IPS-18c (cell line): ENCODE measurements at regions not wholly inside any gene's neighbourhood (a gene's known extent, or its start where the extent isn't known, plus 50 kb on each side); places are given as distances from the start of the nearest gene placed in this dataset.
"Not testable (repeated sequence)": the region's sequence is repeated elsewhere in the genome, so short reads cannot be mapped to it uniquely, and the experiment has no call there.

ENCODE experiments used
- H3K4me3 ChIP-seq: 2 replicates; pipeline ENCODE4 v1.7.0; 2013; ENCODE audit warnings: low read depth, mild to moderate bottlenecking, low read length, moderate library complexity; ENCODE audit not compliant: insufficient read depth
- H3K9me3 ChIP-seq: one replicate; pipeline ENCODE4 v1.6.1; 2013; ENCODE audit warnings: mild to moderate bottlenecking, low read length, moderate library complexity; ENCODE audit not compliant: control insufficient read depth, insufficient read depth

GRCh38 chr6:156254240-156254639 lies 522.9 kb upstream of the ARID1B start:
- no peaks in the 10 kb centered on the region for H3K9me3 ChIP-seq

GRCh38 chr6:156250593-156250992 lies 526.6 kb upstream of the ARID1B start:
- Histone ChIP-seq H3K4me3 (no peak overlapping the region), H3K9me3 (no peaks in the 10 kb centered on the region)

More at GRCh38 chr6:156254240-156254639, 522.9 kb upstream of the ARID1B start:
- H3K4me3 ChIP-seq: no peak overlapping the region

- no peak overlapping the region for H3K4me3 ChIP-seq
Observed at GRCh38 chr6:156242206-156242605, 535.0 kb upstream of the ARID1B start.

DNA sequence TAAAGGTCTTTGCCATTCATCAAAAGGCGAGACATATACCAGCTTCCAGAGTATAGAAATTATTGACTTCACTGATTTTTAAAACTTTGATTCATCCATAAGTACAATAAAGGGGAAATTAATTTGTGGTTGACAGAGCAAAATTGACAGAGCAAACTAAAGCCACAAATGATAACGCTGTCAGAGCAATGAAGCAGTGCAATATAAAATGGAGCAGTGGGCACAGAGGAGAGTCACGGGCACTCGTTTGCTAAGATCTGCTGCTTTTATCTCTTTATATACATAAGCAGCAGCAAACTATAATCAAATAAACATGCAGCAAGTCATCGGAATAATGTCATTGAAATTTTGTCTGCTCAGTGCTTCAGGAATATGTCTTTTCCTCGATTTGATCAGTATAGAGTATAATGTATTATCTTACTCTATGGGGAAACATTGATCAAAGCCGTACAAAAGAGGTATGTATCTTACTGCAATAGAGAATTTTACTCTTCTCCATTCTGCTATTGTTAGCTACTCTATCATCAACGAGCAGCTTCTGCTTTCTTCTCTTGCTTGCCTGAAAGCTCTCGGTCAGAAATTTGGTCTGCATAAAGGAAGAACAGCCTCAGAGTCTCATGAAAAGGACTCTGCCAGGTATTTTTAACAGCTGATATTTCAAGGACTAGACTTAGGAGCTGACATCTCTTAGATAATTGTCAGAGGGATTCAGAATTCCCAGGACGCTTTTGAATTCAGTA lies 546.0 kb upstream of the ARID1B start:
- Histone ChIP-seq H3K4me3 (no peak overlapping the region), H3K9me3 (peaks cover 2% of the 10 kb centered on the region)

More at GRCh38 chr6:156242206-156242605, 535.0 kb upstream of the ARID1B start:
- H3K9me3 ChIP-seq: no peaks in the 10 kb centered on the region

DNA sequence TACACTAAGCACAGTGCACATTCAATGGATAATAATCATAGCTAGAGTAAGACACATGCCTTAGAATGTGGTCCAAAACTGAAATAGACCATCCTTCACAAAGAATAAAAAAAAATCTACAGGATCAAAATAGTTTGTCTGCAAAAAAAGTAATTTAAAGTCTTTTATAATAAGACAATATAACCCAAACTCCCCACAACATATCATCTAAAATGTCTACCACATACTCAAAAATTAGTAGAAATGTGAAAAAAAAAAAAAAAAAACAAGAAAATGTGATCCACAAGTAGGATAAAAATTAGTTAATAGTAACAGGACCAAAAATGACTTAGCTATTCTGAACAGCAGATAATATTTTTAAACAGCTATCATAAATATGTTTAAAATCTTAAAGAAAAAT lies 557.2 kb upstream of the ARID1B start:
- Histone ChIP-seq H3K9me3 (no peaks in the 10 kb centered on the region), H3K4me3 (no peak overlapping the region)

- H3K9me3 ChIP-seq: no peaks in the 10 kb centered on the region
- H3K4me3 ChIP-seq: no peak overlapping the region
Observed at GRCh38 chr6:156205678-156206077, 571.5 kb upstream of the ARID1B start.

DNA sequence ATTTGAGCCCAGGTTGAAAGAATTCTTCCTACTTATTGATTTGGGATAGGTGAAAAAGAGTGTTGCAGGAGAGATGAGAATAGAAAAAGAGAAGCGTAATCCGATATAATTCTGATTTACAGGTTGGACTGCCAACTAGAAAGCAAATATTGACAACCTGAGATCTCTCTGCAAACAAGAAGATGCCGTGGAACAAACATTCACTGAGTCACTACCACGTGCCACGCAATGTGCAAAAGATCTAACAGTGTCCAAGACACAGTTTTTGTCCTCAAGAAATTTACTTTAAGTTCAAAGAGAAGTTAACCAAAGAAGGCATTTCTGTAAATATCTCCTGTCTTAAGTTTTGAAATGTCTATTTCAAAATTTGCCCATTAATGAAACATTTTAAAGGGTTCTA lies 578.0 kb upstream of the ARID1B start:
- no peak overlapping the region for H3K4me3 ChIP-seq

GRCh38 chr6:156197513-156197912 lies 579.7 kb upstream of the ARID1B start:
- Histone ChIP-seq H3K9me3 (no peaks in the 10 kb centered on the region), H3K4me3 (no peak overlapping the region)

More for the DNA sequence above, 578.0 kb upstream of the ARID1B start:
- H3K9me3 ChIP-seq: no peaks in the 10 kb centered on the region

DNA sequence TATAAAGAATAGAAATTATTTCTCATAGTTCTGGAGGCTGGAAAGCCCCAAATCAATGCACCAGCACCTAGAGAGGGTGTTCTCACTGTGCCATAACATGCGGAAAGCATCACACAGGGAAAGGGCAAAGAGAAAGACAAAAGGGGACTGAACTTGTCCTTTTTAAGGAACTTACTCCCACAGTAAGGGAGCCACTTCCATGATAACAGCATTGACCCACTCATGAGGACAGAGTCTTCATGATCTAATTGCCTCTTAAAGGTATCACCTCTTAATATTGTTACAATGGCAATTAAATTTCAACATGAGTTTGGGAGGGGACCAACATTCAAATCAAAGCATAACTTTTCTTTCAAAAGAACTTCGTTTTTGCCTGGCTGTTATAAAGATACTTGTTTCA lies 582.2 kb upstream of the ARID1B start:
- no peaks in the 10 kb centered on the region for H3K9me3 ChIP-seq
- no peak overlapping the region for H3K4me3 ChIP-seq

DNA sequence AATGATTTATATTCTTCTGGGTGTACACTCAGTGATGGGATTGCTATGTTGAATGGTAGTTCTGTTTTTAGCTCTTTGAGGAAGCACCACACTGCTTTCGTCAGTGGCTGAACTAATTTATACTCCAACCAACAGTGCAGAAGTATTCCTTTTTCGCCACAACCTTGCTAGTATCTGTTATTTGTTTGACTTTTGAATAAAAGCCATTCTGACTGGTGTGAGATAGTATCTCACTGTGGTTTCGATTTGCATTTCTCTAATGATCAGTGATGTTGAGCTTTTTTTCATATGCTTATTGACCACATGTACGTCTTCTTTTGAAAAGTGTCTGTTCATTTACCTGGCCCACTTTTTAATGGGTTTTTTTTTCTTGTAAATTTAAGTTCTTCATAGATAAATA lies 583.8 kb upstream of the ARID1B start:
- H3K9me3 ChIP-seq: no peaks in the 10 kb centered on the region
- no peak overlapping the region for H3K4me3 ChIP-seq

GRCh38 chr6:156191895-156192294 lies 585.3 kb upstream of the ARID1B start:
- no peaks in the 10 kb centered on the region for H3K9me3 ChIP-seq
- no peak overlapping the region for H3K4me3 ChIP-seq

- H3K4me3 ChIP-seq, H3K9me3 ChIP-seq: not testable (repeated sequence)
Observed at GRCh38 chr6:156191390-156191789, 585.8 kb upstream of the ARID1B start.

GRCh38 chr6:156190270-156190669 lies 586.9 kb upstream of the ARID1B start:
- no peaks in the 10 kb centered on the region for H3K9me3 ChIP-seq

DNA sequence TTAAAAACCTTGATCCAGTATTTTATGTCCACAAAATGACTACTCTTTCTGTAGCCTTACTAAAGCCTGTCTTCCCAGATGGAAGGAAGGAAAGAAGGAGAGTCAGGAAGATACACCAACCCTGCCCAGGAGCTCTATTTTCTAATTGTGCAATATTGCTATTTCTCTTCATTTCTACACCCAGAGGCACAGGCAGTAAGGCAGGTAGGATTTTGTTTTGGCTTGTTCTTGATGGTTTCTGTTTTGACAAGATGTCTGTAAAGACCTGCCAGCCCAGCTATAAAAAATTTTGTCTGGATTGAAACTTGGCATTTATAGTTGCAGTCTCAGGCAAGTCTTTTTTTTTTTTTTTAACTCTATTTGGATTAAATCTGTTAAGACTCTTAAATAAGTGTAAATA lies 587.5 kb upstream of the ARID1B start:
- no peaks in the 10 kb centered on the region for H3K9me3 ChIP-seq

More at GRCh38 chr6:156190270-156190669, 586.9 kb upstream of the ARID1B start:
- H3K4me3 ChIP-seq: no peak overlapping the region

GRCh38 chr6:156189195-156189594 lies 588.0 kb upstream of the ARID1B start:
- no peaks in the 10 kb centered on the region for H3K9me3 ChIP-seq
- no peak overlapping the region for H3K4me3 ChIP-seq

More for the DNA sequence above, 587.5 kb upstream of the ARID1B start:
- H3K4me3 ChIP-seq: no peak overlapping the region

DNA sequence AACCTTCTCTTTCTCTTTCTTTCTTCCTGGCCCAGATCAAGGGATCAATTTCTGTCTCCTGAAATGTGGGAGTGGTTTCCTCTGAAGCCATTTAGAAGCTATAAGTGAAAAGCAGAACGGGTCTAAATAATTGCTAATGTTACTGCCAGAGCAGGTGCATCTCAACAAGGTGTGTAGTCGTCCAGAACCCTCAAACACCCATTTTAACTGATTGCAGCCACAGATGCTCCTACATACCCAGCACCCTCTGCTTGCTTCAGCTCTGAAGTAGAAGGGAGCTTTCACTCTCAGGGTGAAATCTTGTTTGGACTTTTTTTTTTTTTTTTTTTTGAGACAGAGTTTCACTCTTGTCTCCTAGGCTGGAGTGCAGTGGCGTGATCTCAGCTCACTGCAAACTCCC lies 592.1 kb upstream of the ARID1B start:
- Histone ChIP-seq H3K9me3 (no peaks in the 10 kb centered on the region), H3K4me3 (no peak overlapping the region; the same call in 1 of the 2 replicates)

DNA sequence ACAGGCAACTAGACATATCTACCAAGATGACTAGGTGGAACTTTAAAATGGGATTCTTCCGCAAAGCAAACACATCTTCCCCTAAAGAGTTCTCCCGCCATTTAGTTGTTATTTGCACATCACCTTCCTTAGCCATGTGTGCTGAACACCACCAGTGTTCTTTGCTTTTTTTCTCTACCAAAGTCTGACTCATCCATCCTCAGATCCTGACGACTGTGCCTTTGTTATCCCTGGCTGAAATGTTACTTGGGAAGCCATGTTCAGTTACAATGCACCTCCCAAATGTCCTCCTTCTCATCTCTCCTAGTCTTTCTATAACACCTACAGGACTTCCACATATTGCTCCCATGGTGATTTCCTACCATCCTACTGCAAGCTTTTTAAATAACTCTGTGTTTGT lies 593.5 kb upstream of the ARID1B start:
- H3K9me3 ChIP-seq: no peaks in the 10 kb centered on the region
- H3K4me3 ChIP-seq: no peak overlapping the region

- Histone ChIP-seq H3K4me3 (no peak overlapping the region), H3K9me3 (no peaks in the 10 kb centered on the region)
Observed at GRCh38 chr6:156182356-156182755, 594.8 kb upstream of the ARID1B start.

GRCh38 chr6:156181506-156181905 lies 595.7 kb upstream of the ARID1B start:
- H3K9me3 ChIP-seq: no peaks in the 10 kb centered on the region
- H3K4me3 ChIP-seq: no peak overlapping the region
